CD4-positive, alpha-beta memory T cell (primary cell): ENCODE measurements at regions not wholly inside any gene's neighbourhood (a gene's known extent, or its start where the extent isn't known, plus 50 kb on each side); places are given as distances from the start of the nearest gene placed in this dataset.
"Not testable (repeated sequence)": the region's sequence is repeated elsewhere in the genome, so short reads cannot be mapped to it uniquely, and the experiment has no call there.

Experiments used
- CTCF ChIA-PET: fragments of 350-600 bp; sonication (Branson Sonifier 250); formaldehyde crosslinking; loops from one replicate; lab custom pipeline; 2021; ENCODE audit warnings: inconsistent platforms; ENCODE audit not compliant: partially characterized antibody; lab: Charles Lee
- POLR2A ChIA-PET: fragments of 350-600 bp; sonication (Branson Sonifier 250); formaldehyde crosslinking; loops from one replicate; lab custom pipeline; 2021; ENCODE audit not compliant: partially characterized antibody; lab: Charles Lee
- DNase-seq, 5 donors: peaks; one replicate each; pipeline versions ENCODE4 v3.0.0 to v3.0.0-alpha.2; 2020 to 2022; ENCODE audit warnings: mixed read lengths in 1 of 5
- H3K27ac ChIP-seq: one replicate; pipeline ENCODE4 v1.7.0; 2013; ENCODE audit warnings: low read depth, low read length
- H3K27me3 ChIP-seq: 2 replicates; pipeline ENCODE4 v1.7.0; 2013; ENCODE audit warnings: mild to moderate bottlenecking, low read length, moderate library complexity; ENCODE audit not compliant: insufficient read depth
- H3K36me3 ChIP-seq: 2 replicates; pipeline ENCODE4 v1.7.0; 2013; ENCODE audit warnings: mild to moderate bottlenecking, low read length, moderate library complexity; ENCODE audit not compliant: insufficient read depth
- H3K4me1 ChIP-seq: 2 replicates; pipeline ENCODE4 v1.7.0; 2013; ENCODE audit warnings: mild to moderate bottlenecking, low read length, moderate library complexity; ENCODE audit not compliant: insufficient read depth
- H3K4me3 ChIP-seq, 2 donors: one replicate each; pipeline ENCODE4 v1.7.0; 2013; ENCODE audit warnings: low read length in 2 of 2, mild to moderate bottlenecking in 1 of 2
- H3K9me3 ChIP-seq, 2 donors: one replicate each; pipeline ENCODE4 v1.7.0; 2013; ENCODE audit warnings: low read length in 2 of 2, control low read depth in 1 of 2; ENCODE audit not compliant: control insufficient read depth in 1 of 2
- H3K27ac Mint-ChIP-seq, 7 donors: one replicate each; pipeline ENCODE4 v1.8.0; 2020 to 2021; ENCODE audit warnings: mixed read lengths in 7 of 7, mild to moderate bottlenecking in 6 of 7, inconsistent platforms in 3 of 7, moderate library complexity in 3 of 7
- H3K27me3 Mint-ChIP-seq, 2 donors: one replicate each; pipeline ENCODE4 v1.8.0; 2020 to 2021; ENCODE audit warnings: mixed read lengths in 2 of 2
- H3K36me3 Mint-ChIP-seq, 2 donors: one replicate each; pipeline ENCODE4 v1.8.0; 2020 to 2021; ENCODE audit warnings: mixed read lengths in 2 of 2, inconsistent platforms in 1 of 2, mild to moderate bottlenecking in 1 of 2
- H3K4me1 Mint-ChIP-seq, 4 donors: one replicate each; pipeline ENCODE4 v1.8.0; 2020 to 2021; ENCODE audit warnings: mixed read lengths in 4 of 4, mild to moderate bottlenecking in 1 of 4
- H3K4me3 Mint-ChIP-seq, 8 donors: one replicate each; pipeline ENCODE4 v1.8.0; 2020 to 2021; ENCODE audit warnings: mixed read lengths in 8 of 8, mild to moderate bottlenecking in 7 of 8, moderate library complexity in 6 of 8, inconsistent platforms in 3 of 8
- H3K9me3 Mint-ChIP-seq, 8 donors: one replicate each; pipeline ENCODE4 v1.8.0; 2020 to 2021; ENCODE audit warnings: mixed read lengths in 8 of 8, mild to moderate bottlenecking in 5 of 8, inconsistent platforms in 3 of 8, moderate library complexity in 1 of 8
- intact Hi-C: fragments of 100-400 bp; cut with micrococcal nuclease; formaldehyde crosslinking; loops from one replicate; pipeline ENCODE4 v1.15.1; 2023

- H3K27me3 Mint-ChIP-seq, H3K36me3 ChIP-seq, H3K27me3 ChIP-seq, H3K4me1 Mint-ChIP-seq, H3K4me3 ChIP-seq, H3K27ac ChIP-seq, H3K9me3 Mint-ChIP-seq, H3K4me1 ChIP-seq, CTCF ChIA-PET, POLR2A ChIA-PET, H3K36me3 Mint-ChIP-seq, DNase-seq, H3K27ac Mint-ChIP-seq, intact Hi-C loops, H3K9me3 ChIP-seq: not testable (repeated sequence)
- peak overlapping the region in 1 of 8 donors; percentile 20 for H3K4me3 Mint-ChIP-seq
These were observed 95.3 kb upstream of the POTED start for GRCh38 chr21:13514308-13514707.

- H3K27ac Mint-ChIP-seq, intact Hi-C loops, H3K9me3 ChIP-seq, POLR2A ChIA-PET, H3K9me3 Mint-ChIP-seq, DNase-seq, H3K4me3 ChIP-seq, H3K36me3 Mint-ChIP-seq, H3K36me3 ChIP-seq, H3K27me3 ChIP-seq, H3K27me3 Mint-ChIP-seq, H3K4me1 Mint-ChIP-seq, H3K27ac ChIP-seq, H3K4me3 Mint-ChIP-seq, CTCF ChIA-PET, H3K4me1 ChIP-seq: not testable (repeated sequence)
These were observed 93.6 kb upstream of the POTED start for GRCh38 chr21:13515980-13516379.

- H3K9me3 Mint-ChIP-seq, H3K27me3 ChIP-seq, H3K4me1 ChIP-seq, H3K4me3 Mint-ChIP-seq, CTCF ChIA-PET, H3K36me3 ChIP-seq, DNase-seq, POLR2A ChIA-PET, H3K4me1 Mint-ChIP-seq, H3K36me3 Mint-ChIP-seq, H3K27ac Mint-ChIP-seq, H3K9me3 ChIP-seq, intact Hi-C loops, H3K27ac ChIP-seq, H3K4me3 ChIP-seq, H3K27me3 Mint-ChIP-seq: not testable (repeated sequence)
These were observed 89.6 kb upstream of the POTED start for GRCh38 chr21:13519971-13520370.

- H3K27me3 Mint-ChIP-seq, H3K27ac ChIP-seq, H3K4me1 Mint-ChIP-seq, H3K4me3 Mint-ChIP-seq, POLR2A ChIA-PET, H3K9me3 Mint-ChIP-seq, H3K27ac Mint-ChIP-seq, H3K4me3 ChIP-seq, H3K27me3 ChIP-seq, H3K4me1 ChIP-seq, intact Hi-C loops, H3K36me3 ChIP-seq, H3K36me3 Mint-ChIP-seq, H3K9me3 ChIP-seq, DNase-seq, CTCF ChIA-PET: not testable (repeated sequence)
These were observed 84.6 kb upstream of the POTED start for GRCh38 chr21:13525015-13525414.

GRCh38 chr21:13529082-13529481 is 80.5 kb upstream of the POTED start:
- H3K9me3 ChIP-seq, H3K4me3 Mint-ChIP-seq, H3K27me3 Mint-ChIP-seq, H3K4me1 ChIP-seq, DNase-seq, H3K9me3 Mint-ChIP-seq, H3K4me1 Mint-ChIP-seq, CTCF ChIA-PET, H3K27me3 ChIP-seq, H3K27ac Mint-ChIP-seq, H3K4me3 ChIP-seq, intact Hi-C loops, POLR2A ChIA-PET, H3K36me3 Mint-ChIP-seq, H3K36me3 ChIP-seq, H3K27ac ChIP-seq: not testable (repeated sequence)

- H3K4me3 ChIP-seq, H3K27me3 Mint-ChIP-seq, H3K4me3 Mint-ChIP-seq, H3K27me3 ChIP-seq, H3K4me1 Mint-ChIP-seq, H3K27ac Mint-ChIP-seq, H3K9me3 Mint-ChIP-seq, POLR2A ChIA-PET, H3K4me1 ChIP-seq, H3K27ac ChIP-seq, H3K36me3 ChIP-seq, intact Hi-C loops, DNase-seq, H3K36me3 Mint-ChIP-seq, H3K9me3 ChIP-seq, CTCF ChIA-PET: not testable (repeated sequence)
These were observed 79.9 kb upstream of the POTED start for GRCh38 chr21:13529674-13530073.

GRCh38 chr21:13530697-13531096 is 78.9 kb upstream of the POTED start:
- H3K36me3 ChIP-seq, H3K4me3 Mint-ChIP-seq, H3K9me3 ChIP-seq, H3K4me3 ChIP-seq, H3K9me3 Mint-ChIP-seq, H3K36me3 Mint-ChIP-seq, CTCF ChIA-PET, H3K4me1 Mint-ChIP-seq, H3K27me3 Mint-ChIP-seq, intact Hi-C loops, H3K27ac ChIP-seq, H3K4me1 ChIP-seq, H3K27ac Mint-ChIP-seq, POLR2A ChIA-PET, H3K27me3 ChIP-seq, DNase-seq: not testable (repeated sequence)

DNA sequence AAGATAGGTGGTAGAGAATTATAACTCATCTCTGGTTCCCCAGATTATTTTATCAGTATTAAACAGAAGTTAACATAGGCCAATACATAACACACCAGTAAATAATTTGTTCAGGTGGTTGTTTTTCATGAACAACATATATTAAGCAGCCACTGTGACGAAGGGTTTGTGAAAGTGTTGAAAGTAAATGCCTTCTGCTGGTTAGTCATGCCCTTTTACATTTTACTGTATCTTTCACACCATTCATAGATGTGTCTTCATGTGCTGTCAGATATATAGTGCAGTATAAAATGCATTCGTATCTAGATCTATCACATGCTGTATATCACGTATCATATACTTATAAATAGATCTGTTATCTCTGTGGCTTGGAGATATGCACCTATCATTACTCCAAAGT is 66.1 kb upstream of the POTED start:
- H3K27ac Mint-ChIP-seq, H3K9me3 ChIP-seq, H3K27me3 Mint-ChIP-seq: not testable (repeated sequence)

More for the DNA sequence above, 66.1 kb upstream of the POTED start:
- H3K4me1 ChIP-seq, H3K36me3 ChIP-seq, POLR2A ChIA-PET, H3K27me3 ChIP-seq, CTCF ChIA-PET, H3K36me3 Mint-ChIP-seq, H3K4me3 ChIP-seq, H3K27ac ChIP-seq, DNase-seq, H3K4me3 Mint-ChIP-seq, intact Hi-C loops: not testable (repeated sequence)
- H3K4me1 Mint-ChIP-seq, result peaks cover 9 to 27% (median 16%) of the 10 kb centered on the region in 4 donors
- peaks cover 0 to 14% (median 9%) of the 10 kb centered on the region in 8 donors for H3K9me3 Mint-ChIP-seq
